Hematopoietic multipotent progenitor cell treated with erythropoietin and hydrocortisone succinate and interleukin-3 and kit ligand, for 8 days (in vitro differentiated cells): ENCODE measurements at regions not wholly inside any gene's neighbourhood (a gene's known extent, or its start where the extent isn't known, plus 50 kb on each side); places are given as distances from the start of the nearest gene placed in this dataset.
"Not testable (repeated sequence)": the region's sequence is repeated elsewhere in the genome, so short reads cannot be mapped to it uniquely, and the experiment has no call there.

Experiments
- DNase-seq: peaks from one replicate; pipeline ENCODE4 v3.0.0-alpha.2; 2015

DNA sequence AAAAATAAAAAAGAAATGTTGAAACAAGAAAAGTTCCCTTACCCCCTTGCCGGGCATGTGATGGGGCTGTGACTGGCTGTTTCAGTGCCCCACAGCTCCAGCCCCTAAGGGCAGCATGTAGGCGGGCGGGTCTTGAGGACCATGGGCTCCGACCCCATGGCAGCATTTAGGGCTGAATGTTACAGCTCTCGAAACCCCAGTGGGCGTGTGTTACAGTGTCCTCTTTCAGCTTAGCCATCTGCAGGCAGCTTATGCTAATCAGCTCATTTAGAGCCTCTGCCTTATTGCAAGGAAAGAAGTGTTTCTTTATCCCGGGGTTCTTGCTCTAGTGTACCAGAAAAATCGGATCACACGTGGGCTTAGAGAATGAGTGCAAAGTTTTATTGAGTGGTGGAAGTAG lies 497.4 kb upstream of the CYLC2 start:
- no peak for DNase-seq

DNA sequence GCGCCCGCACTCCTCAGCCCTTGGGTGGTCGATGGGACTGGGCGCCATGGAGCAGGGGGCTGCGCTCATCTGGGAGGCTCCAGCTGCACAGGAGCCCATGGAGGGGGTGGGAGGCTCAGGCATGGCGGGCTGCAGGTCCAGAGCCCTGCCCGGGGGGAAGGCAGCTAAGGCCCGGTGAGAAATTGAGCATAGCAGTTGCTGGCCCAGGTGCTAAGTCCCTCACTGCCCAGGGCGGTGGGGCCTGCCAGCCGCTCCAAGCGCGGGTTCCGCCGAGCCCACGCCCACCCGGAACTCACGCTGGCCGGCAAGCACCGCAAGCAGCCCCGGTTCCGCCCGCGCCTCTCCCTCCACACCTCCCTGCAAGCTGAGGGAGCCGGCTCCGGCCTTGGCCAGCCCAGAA lies 508.2 kb upstream of the CYLC2 start:
- not testable (repeated sequence) for DNase-seq

DNA sequence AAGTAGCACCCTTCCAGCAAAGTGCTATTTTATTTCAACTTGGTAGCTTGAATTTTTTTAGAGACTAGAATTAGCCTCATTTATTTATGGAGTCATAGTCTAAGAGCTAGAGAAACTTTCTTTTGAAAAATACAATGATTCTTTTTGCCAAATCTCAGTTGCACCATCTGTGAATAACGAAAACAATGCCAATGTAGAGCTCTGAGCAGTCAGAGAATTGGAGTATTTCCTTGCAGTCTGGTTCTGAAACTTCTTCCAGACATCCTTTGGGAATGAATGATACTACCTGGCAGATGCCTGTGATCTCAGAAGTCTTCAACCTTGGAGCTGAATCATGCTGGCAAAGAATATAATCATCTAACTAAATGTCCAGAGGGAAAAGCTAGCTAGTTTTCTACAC lies 511.5 kb upstream of the CYLC2 start:
- no peak for DNase-seq

DNA sequence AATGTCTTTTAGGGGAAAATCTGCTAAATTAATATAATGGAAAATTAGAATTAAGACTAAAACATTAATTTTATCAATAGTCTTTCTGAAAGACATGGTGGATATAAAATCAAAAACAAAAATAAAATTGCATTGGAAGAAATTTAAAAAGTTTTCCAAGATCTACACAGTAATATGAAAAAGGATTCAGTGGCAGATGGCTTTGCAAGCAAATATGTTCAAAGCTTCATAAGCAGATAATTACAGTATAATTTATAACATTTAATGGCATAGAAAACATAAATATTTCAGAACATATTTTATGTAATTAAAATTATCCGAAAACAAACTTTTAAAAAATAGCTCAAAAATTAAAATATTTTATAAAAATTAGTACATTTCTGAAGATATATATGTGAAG lies 512.4 kb upstream of the CYLC2 start:
- no peak for DNase-seq

- no peak for DNase-seq
Measured at GRCh38 chr9:102479191-102479590, 515.9 kb upstream of the CYLC2 start.

DNA sequence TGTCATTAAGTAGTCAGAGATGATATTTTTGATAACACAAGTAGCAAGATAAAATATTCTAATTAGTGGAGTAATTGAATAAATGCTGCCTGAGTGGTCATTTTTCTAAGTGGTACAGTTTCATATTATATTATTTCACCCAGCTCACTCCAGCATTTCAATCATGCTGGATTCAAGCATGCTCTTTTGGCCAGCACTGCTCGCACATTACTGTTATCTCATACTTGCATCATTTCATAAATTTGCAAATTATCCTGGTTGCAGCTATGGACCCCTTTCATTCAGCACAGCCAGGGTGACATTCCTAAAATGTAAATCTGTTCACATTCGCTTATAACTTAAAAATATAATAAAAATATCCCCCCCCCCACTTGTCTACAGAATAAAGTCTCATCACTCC lies 520.8 kb upstream of the CYLC2 start:
- DNase-seq, result no peak

DNA sequence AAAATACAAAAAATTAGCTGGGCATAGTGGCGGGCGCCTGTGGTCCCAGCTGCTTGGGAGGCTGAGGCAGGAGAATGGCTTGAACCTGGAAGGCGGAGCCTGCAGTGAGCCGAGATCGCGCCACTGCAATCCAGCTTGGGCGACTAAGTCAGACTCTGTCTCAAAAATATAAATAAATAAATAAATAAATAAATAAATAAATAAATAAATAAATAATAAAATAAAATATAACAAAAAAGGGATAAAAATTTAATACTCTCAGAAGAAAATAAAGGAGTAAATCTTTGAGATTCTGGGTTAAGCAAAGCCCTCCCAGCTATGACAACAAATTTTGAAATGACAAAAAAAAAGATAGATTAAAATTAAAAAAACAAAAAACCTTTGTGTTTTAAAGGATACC lies 525.7 kb upstream of the CYLC2 start:
- not testable (repeated sequence) for DNase-seq

- no peak for DNase-seq
Measured at GRCh38 chr9:102461156-102461819, 533.8 kb upstream of the CYLC2 start.

DNA sequence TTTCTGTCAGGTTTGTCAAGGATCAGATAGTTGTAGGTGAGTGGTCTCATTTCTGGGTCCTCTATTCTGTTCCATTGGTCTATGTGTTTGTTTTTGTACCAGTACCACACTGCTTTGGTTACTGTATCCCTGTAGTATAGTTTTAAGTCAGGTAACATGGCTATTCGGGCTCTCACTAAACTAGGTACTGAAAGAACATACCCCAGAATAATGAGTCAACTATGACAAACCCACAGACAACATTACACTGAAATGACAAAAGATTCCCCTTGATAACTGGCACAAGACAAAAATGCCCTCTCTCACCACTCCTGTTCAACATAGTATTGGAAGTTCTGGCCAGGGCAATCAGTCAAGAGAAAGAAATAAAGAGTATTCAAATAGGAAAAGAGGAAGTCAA lies 535.3 kb upstream of the CYLC2 start:
- DNase-seq, result no peak

- no peak for DNase-seq
Measured at GRCh38 chr9:102456562-102456961, 538.6 kb upstream of the CYLC2 start.

- DNase-seq, result no peak
Measured at GRCh38 chr9:102445906-102446305, 549.2 kb upstream of the CYLC2 start.

DNA sequence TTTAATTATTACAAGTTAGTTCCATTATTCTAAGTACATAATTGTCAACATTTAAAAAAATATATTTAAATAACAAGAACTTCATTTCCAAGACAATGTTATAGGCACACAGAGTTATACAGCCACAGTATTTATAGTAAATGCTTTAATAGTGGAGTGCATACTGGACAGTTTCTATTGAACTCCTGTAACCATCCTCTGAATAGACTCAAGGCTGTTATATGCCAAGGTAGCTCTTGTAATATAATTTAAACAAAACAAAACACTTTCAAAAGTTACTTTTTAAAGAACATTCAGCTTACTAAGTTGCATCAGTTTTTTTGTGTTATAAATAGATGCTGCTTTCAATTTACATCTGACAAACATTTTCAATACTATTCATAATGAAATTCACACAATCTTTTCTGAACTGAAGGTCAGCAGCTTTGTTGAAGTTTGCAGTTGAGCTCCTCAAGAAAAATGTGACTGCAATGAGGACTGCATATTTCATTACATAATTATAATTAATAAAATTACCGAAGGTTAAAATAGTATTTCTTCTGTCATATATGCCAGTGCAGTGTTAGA lies 549.9 kb upstream of the CYLC2 start:
- no peak for DNase-seq

DNA sequence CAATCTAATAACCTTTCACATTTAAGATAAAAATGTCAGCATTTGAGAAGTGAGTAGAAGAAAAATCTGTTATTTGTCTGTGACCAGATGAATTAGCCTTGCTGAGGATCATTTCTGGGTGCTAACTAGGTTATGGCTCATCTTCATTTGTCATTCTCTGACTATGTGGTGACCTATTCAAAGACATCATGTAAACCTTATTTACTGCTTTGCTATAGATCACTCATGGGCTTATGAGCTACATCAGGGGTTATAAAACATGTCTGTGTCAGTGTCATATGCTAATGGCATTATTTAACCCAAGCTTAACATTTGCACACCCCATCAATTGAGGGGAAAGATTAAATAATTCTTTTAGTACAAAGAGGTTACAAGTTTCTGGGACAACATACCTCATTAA lies 555.5 kb upstream of the CYLC2 start:
- no peak for DNase-seq

DNA sequence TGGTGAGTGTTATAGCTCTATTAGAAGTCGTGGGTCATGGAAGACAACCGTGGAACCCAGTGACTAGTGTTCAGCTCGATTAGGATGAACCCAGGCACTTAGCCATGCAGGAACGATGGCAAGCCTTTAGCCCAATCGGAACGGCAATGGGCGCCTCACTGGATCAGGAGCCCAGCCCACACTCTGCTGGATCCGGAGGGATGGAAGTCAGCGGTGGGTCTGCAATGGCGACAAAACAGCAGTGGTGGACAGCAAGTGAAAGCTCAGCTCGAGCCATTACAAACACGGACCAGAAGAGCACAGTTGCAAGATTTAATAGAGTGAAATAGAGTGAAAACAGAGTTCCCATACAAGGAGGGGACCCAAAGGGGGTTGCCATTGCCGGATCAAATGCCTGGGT lies 558.5 kb upstream of the CYLC2 start:
- DNase-seq, result not testable (repeated sequence)

GRCh38 chr9:102435427-102435826 lies 559.7 kb upstream of the CYLC2 start:
- DNase-seq, result no peak

GRCh38 chr9:102434545-102434944 lies 560.6 kb upstream of the CYLC2 start:
- DNase-seq, result no peak

GRCh38 chr9:102428305-102428704 lies 566.8 kb upstream of the CYLC2 start:
- DNase-seq, result no peak

- not testable (repeated sequence) for DNase-seq
Measured at GRCh38 chr9:102416251-102416650, 578.9 kb upstream of the CYLC2 start.

- no peak for DNase-seq
Measured at GRCh38 chr9:102405218-102405867, 589.8 kb upstream of the CYLC2 start.

GRCh38 chr9:102403514-102403913 lies 591.6 kb upstream of the CYLC2 start:
- DNase-seq, result no peak

DNA sequence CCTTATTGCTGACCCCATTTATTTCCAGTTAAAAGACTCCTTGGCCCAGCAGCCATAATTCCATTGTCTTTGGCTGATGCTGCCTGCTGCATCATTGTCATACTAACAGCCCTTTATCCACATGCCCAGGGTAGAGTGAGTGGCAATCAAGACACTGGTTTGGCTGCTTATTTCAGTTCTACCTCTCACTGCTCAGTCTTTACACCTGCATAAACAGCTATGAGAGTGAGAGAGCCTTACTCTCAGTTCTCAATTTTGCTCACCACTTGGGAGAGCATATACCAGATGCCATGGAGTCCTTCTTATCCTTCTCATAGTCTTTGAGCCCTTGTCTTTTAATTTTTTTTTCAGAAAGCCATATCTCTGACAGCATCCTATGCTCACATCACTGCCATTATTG lies 596.9 kb upstream of the CYLC2 start:
- no peak for DNase-seq

- not testable (repeated sequence) for DNase-seq
Measured at GRCh38 chr9:102385620-102386019, 609.5 kb upstream of the CYLC2 start.

DNA sequence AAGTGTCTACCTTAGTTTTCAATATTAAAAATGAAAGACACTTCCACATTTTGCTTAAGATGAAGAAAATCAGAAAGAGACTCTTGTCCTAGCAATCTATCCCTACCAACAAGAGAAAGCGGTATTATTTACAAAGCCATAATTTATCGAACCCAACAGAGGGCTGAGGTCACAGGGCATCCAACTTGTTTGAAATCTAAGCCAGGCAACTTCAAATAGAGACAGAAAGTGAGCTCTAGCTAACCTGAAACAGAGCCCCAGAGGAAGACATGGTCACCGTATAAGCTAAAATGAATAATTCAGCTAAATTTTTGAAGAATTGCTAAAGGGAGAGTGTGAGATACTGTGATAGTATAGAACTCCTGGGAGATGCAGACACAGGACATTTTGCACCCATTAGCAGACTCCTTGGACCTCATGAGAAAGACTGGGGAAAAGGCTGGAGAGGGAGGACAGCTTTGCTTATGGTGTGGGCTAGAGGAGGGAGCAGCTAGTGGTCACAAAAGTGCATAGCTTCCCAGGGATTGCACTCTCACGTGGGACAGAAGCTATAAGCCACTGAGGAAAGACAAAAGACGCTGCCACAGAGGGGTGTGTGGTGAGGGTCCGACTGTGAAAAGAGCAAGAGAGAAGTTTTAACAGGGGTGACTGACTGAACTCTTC lies 624.2 kb upstream of the GRIN3A start:
- no peak for DNase-seq

- DNase-seq, result no peak
Measured at GRCh38 chr9:102360846-102361245, 622.4 kb upstream of the GRIN3A start.
